Left lobe of liver (tissue), 2 donors: ENCODE measurements at regions not wholly inside any gene's neighbourhood (a gene's known extent, or its start where the extent isn't known, plus 50 kb on each side); places are given as distances from the start of the nearest gene placed in this dataset.

Experiments
- ATAC-seq: fragments of 200-7000 bp; cut with Tn5 transposase; one replicate; pipeline ENCODE4 v1.9.1; 2020; ENCODE audit warnings: mild to moderate bottlenecking, moderate library complexity
- DNase-seq: peaks from one replicate; pipeline ENCODE4 v3.0.0-alpha.2; 2020; ENCODE audit warnings: low spot score
- donor health status: DM: no; HTN: no; CAD: no; lungs with moderate emphysema.
- donor health status: DM: no; HTN: yes; CAD: no.

DNA sequence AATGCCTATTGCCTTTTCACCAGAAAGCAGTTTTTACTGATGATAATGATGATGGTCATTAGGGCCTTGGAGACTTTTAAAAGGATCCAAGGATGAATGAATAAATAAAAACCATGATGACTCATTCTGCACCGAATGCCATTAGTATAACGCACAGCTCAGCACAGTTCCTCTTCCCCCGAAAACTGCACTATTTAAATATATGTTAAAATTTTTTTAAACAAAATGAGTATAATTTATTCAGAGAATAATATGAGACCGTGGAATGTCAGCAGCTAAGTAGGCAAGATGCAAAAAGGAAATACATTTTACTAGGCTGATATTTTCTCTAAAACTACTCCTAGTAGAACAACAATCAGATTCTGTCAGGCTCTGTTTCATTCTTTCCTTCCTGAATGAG, 83.4 kb upstream of the NANOGP8 start:
- DNase-seq (no peak), ATAC-seq (no peak)

DNA sequence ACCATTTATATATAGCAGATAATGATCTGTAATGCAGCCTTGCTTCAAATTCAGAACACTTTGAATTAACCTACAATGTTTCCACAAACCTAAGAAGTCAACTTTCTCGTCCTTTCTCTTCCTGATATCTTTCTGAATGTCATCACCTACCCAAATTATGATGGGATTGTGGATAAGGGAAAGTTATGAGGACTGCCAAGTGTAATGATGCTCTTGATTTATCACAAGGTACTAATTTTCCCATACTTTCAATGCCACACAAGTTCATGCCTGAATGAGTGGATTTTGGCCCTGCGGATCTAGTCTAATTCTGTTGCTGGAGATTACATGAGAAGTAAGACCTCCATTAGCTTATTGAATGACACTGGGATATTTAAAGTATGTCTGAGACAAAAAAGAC, 82.6 kb upstream of the NANOGP8 start:
- no peak for DNase-seq
- no peak for ATAC-seq

DNA sequence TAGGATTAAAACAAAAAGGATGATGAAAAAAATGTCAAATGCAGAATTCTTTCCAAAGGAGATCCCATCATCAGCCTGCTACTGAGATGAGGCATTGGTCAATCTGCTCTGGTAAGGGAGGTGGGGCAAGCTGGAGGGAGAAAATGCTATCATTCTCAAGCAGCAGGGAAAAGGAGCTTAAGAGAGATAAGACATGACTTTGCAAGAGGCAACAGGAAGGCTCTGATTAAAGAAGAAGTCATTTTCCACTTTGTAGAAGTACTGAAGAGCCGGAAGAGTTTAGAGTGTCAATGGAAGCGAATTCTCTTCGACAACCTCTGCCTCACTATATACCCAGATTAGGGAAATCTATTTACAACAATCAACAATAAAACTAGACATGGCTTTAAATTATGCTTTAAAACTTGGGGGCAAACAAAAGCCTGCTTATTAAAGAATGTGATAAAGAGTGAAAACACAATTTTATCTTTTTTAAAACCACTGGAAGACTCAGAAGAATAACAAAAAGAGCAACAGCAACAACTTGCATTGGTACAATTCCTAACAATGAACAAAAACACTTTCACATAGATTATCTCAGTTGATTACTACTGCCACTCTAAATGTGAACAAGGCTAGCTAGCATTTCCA, 81.8 kb upstream of the NANOGP8 start:
- DNase-seq (no peak), ATAC-seq (no peak)

DNA sequence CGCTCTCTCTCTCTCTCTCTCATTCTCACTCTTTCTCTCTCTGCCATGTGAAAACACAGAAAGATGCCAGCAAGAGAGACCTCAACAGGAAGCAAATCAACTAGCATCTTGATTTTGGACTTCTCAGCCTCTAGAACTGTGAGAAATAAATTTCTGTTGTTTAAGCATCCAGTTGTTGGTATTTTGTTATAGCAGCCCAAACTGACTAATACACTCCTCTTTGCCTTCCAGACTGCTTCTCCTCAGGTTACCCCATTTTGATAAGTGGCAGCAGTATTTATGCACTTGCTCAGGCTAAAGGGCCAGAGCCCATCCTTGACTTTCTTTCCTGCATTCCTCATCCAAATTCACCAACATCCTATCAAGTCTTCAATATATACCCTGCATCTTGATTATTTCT, 76.6 kb upstream of the NANOGP8 start:
- ATAC-seq (no peak), DNase-seq (no peak)

DNA sequence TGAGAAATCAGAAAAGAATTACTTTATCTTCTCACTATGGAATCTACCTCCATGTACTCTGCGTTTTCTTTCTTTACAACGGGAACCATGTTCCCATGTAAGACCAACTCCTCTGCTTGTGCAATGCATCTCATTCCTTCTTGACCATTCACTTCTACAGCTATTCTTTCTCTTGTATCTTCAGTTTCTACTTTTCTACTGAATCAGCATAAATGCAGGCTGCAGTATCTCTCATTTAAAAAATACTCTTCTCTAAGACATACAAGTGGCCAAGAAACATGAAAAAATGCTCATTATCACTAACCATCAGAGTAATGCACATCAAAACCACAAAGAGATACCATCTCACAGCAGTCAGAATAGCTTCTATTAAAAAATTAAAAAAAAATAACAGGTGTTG, 74.1 kb upstream of the NANOGP8 start:
- ATAC-seq (no peak), DNase-seq (no peak)

DNA sequence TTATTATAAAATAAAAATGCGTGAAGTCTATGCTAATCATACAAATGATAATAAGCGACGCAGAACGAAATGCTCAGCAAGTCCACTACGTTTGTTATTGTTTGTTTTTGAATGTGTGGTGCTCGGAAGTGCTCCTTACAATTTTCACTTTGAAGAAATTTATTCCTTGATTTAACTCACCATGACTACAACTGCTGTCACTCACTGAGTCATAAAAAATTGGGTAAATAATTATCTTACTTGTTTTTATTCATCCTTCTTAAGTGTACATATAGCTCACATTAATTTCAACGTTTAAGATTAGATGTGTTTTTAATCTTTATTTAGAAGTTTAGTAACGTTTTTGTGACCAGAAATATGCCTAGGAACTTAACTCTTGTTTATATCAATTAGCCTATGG, 66.7 kb upstream of the NANOGP8 start:
- ATAC-seq: no peak
- no peak for DNase-seq

DNA sequence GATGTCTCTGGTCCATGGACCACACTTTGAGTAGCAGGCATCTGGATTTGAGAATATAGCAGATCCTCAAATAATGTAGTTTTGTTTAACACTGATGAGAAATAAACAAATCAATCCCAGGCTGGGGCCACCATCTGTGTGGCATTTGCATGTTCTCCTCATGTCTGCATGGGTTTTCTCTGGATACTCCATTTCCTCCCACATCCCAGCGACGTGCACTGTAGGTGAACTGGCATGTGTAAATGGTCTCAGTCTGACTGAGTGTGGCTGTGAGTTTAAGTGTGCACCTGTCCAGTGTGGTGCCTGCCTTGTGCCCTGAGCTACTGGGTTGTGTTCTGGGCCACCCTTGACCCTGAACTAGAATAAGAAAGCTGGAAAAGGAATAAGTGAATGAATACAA, 66.3 kb upstream of the NANOGP8 start:
- ATAC-seq: no peak
- no peak for DNase-seq

DNA sequence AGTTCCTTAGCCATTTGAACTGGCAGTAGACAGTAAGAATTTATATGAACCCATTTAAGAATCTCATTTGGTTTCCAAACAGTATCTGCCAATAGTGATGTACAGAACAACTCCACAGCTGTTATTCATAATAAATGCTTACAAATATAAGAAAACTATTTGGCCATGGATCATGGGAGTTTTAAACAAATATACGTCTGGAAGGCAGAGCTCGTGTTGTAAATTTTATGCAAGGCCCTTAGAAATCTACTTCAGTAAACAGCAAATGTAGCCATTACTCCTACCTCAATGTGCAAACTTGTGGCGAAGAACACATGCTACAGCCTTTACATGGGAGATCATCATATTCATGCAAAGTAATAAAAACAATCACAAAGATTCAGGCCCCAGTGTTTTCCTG, 65.3 kb upstream of the NANOGP8 start:
- no peak for ATAC-seq
- no peak for DNase-seq

DNA sequence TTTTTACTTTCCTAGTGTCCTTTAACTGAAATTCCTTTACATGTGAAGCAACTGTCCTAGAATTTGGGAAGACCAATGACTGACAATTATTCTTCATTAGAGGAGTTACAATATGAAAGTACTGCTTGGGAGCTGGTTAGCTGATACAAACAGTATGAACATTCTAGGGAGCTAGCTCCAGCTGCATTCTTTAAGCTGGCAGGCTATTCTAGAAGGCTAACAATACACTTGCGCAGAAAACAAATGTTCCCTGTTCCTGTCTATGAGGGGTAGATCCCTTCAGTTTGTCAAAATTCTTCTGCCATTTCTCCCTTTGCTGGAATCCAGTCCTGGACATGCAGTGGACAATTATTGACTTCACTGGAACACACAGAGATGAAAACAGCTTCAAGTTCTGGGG, 60.2 kb upstream of the NANOGP8 start:
- DNase-seq (no peak), ATAC-seq (no peak)

DNA sequence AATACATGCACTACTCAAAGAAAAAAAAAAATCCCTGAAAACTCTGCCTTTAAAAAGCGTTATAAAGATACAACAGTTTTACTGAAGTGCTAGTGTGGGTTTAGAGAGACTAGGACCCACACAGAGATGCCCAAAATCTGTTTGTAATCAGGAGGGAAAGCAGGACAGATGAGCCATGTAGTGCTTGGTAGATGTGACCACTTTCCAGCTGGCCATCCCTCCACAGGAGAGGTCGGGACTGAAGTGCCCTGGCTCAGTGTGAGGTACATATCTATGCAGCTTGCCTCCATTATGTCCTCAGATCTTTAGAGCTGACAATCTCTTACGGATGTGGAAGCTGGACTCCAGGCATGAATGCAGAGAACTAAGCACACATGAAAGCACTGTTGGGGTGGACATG, 57.5 kb upstream of the NANOGP8 start:
- DNase-seq (no peak), ATAC-seq (no peak)

DNA sequence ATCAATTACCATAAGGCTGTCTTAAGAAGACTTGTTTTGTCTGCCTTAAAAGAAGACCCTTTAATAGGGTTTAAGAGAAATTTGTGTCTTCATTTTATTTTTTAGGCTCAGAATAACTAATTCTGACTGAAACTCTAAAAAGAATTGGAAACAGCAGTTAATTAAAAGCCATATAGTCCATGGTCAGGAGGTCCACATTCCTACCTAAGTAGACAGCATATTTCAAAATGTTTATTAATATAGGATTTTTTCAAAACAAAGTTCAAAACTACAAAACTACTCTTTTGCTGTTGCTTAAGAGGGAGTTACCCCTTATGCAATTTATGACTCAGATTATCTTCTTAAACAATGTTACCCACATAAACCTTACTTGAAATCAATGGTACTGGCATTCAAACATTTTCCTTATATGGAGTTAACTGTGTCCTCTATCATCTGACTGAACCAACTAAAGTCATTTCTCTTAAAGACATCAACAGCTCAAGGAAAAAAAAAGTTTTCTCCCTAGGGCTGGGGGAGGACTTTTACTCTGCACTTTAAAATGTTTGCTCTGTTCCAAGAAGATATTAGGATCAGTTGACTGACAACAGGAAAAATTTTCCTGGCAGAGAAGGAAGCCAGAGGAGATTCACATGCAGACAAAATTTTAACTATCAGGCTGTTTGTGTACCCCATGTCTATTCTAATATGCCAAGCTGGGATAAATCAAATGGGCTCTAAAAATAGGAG, 56.8 kb upstream of the NANOGP8 start:
- ATAC-seq: no peak

DNA sequence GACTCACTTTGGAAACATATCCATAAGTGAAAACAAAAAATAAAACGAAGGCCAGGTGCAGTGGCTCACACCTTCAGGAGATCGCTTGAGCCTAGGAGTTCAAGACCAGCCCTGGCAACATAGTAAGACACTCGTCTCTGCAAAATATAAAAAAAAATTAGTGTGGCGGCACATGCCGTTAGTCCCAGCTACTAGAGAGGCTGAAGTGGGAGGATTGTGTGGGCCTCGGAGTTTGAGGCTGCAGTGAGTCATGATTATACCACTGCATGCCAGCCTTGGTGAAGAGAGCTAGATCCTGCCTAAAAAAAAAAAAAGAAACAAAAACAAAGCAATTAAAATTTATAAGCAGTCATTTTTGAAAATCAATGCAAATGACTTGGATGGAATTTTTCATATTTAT, 54.7 kb upstream of the NANOGP8 start:
- ATAC-seq: no peak
- DNase-seq: no peak

More for the DNA sequence above, 56.8 kb upstream of the NANOGP8 start:
- DNase-seq: no peak

DNA sequence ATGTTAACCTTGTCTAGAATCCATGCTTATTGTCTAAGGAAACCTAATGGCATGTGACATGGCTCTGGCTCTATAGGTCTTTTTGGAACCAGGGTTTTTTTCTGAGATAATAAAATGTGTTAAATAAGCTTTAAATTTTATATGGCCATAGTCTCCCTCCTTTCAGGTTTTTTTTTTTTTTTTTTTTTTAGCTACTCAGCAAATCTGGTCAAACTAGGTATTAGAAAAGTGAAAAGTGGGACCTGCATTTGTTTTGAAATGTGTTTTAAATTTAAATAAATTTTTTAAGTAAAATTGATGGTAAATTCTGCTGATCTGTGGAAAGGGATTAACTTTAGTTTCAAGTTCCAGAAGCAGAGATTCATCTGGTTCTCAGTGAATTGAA, 52.1 kb upstream of the NANOGP8 start:
- DNase-seq (no peak), ATAC-seq (no peak)

DNA sequence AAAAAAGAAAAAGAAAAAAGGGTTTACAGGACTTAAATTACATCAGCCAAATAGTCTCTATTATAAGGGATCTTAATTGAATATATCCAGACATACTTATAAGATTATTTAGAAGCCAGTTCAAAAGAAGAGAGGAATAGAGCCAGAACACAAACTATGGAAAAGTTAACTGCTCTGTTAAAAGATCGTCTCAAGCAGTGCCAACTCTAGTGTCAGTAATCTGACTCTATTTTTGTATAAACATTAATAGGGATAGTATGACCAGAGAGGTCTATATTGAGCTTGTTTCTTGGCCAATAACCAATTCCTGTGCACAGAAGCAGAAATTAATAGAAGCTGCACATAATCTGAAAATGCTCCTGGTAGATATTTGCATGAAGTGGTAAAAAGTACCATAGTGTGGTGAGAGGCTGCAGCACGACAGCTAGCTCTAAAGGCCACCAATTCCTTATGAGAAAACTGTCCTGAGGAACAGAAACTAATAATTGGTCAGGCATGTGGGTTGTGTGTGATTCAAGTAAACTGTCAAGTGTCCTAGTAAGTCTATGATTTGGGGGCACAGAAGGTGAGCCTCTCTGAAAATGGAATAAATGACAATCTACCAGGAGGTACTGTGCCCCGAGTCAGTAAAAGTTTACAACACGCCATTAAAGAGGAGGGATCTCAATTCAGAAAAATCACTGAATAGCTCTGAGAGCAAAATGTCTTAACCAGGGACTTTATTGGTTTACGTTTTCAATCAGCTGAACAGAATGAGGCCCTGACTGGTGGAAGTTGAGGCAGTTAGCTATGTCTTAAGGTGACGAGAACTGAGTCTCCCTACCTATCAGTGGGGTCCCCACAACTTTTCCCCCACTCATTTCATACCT, 51.5 kb upstream of the NANOGP8 start:
- DNase-seq (no peak), ATAC-seq (no peak)
